ENCODE measurements at regions not wholly inside any gene's neighbourhood (a gene's known extent, or its start where the extent isn't known, plus 50 kb on each side); places are given as distances from the start of the nearest gene placed in this dataset.

GRCh38 chr3:16063603-16064002 lies 110.9 kb upstream of the GALNT15 start:
- TF ChIP-seq CTCF (IDR thresholded peaks at IDR 0.05) = no peak
- no peaks in the 10 kb centered on the region for H3K36me3 Mint-ChIP-seq
- H3K4me1 ChIP-seq (ENCODE audit: control insufficient read depth, insufficient read depth, low read length) = no peaks in the 10 kb centered on the region
- H3K4me3 ChIP-seq (ENCODE audit: low read length) = no peak overlapping the region
- no peak overlapping the region for H3K4me3 Mint-ChIP-seq
- peaks cover 11 to 14% of the 10 kb centered on the region in 2 donors for H3K27me3 Mint-ChIP-seq (ENCODE audit: low read depth in 2 of 2)
- WGBS (ENCODE audit: insufficient coverage) = 95% methylated on average over 2 of the region's 2 CpGs
- intact Hi-C loops (cut with micrococcal nuclease) = no loop called here
- H3K27ac Mint-ChIP-seq = no peak overlapping the region
- no peaks in the 10 kb centered on the region for H3K9me3 ChIP-seq (ENCODE audit: control insufficient read depth, insufficient read depth, low read length)
- no peak for DNase-seq
- no peaks in the 10 kb centered on the region for H3K9me3 Mint-ChIP-seq
- no peaks in the 10 kb centered on the region for H3K36me3 ChIP-seq (ENCODE audit: control insufficient read depth, insufficient read depth, low read length)
- H3K27ac ChIP-seq (ENCODE audit: low read length) = no peak overlapping the region
- H3K27me3 ChIP-seq (ENCODE audit: control insufficient read depth, insufficient read depth, low read length) = no peaks in the 10 kb centered on the region
- ATAC-seq = no peak
- H3K4me1 Mint-ChIP-seq = no peaks in the 10 kb centered on the region

- no peaks in the 10 kb centered on the region for H3K4me1 ChIP-seq (ENCODE audit: control insufficient read depth, insufficient read depth, low read length)
- peaks cover 11 to 14% of the 10 kb centered on the region in 2 donors for H3K27me3 Mint-ChIP-seq (ENCODE audit: low read depth in 2 of 2)
- no peak overlapping the region for H3K4me3 ChIP-seq (ENCODE audit: low read length)
- ATAC-seq (no peak), DNase-seq (no peak)
- TF ChIP-seq CTCF (IDR thresholded peaks at IDR 0.05) = no peak
- no peak overlapping the region for H3K27ac ChIP-seq (ENCODE audit: low read length)
- no peak overlapping the region for H3K4me3 Mint-ChIP-seq
- intact Hi-C loops (cut with micrococcal nuclease) = no loop called here
- 60% methylated on average over 3 of the region's 3 CpGs for WGBS (ENCODE audit: insufficient coverage)
- no peaks in the 10 kb centered on the region for H3K36me3 ChIP-seq (ENCODE audit: control insufficient read depth, insufficient read depth, low read length)
- no peaks in the 10 kb centered on the region for H3K9me3 Mint-ChIP-seq
- no peaks in the 10 kb centered on the region for H3K36me3 Mint-ChIP-seq
- H3K27me3 ChIP-seq (ENCODE audit: control insufficient read depth, insufficient read depth, low read length) = no peaks in the 10 kb centered on the region
- no peaks in the 10 kb centered on the region for H3K4me1 Mint-ChIP-seq
- no peak overlapping the region for H3K27ac Mint-ChIP-seq
- no peaks in the 10 kb centered on the region for H3K9me3 ChIP-seq (ENCODE audit: control insufficient read depth, insufficient read depth, low read length)
These were observed 109.7 kb upstream of the GALNT15 start for GRCh38 chr3:16064642-16065414.

DNA sequence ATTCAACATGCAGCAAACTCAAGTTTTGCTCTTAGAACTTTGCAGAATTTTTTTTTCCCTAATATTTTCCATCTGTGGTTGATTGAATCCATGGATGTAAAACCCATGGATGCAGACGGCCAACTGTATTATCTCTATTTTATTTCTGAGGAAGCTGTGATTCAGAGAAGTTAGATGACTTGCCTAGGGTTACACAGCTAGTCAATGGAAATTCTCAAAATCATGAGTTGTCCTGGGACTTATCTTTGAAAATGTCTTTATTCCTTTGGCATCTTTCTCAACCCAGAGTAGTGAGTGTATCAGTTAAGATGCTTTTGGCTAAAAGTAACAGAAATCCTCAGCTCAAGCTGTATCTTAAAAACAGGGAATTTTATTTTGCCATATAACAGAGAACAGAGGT lies 107.9 kb upstream of the GALNT15 start:
- Histone ChIP-seq H3K4me1 (ENCODE audit: control insufficient read depth, insufficient read depth, low read length) (no peaks in the 10 kb centered on the region), H3K9me3 (ENCODE audit: control insufficient read depth, insufficient read depth, low read length) (no peaks in the 10 kb centered on the region), H3K27ac (ENCODE audit: low read length) (no peak overlapping the region), H3K4me3 (ENCODE audit: low read length) (no peak overlapping the region), H3K36me3 (ENCODE audit: control insufficient read depth, insufficient read depth, low read length) (no peaks in the 10 kb centered on the region), H3K27me3 (ENCODE audit: control insufficient read depth, insufficient read depth, low read length) (no peaks in the 10 kb centered on the region)
- H3K9me3 Mint-ChIP-seq = no peaks in the 10 kb centered on the region
- intact Hi-C loops (cut with micrococcal nuclease) = no loop called here
- TF ChIP-seq CTCF (IDR thresholded peaks at IDR 0.05) = no peak
- H3K27me3 Mint-ChIP-seq (ENCODE audit: low read depth in 2 of 2) = peaks cover 7 to 11% of the 10 kb centered on the region in 2 donors
- ATAC-seq = no peak
- no peak overlapping the region for H3K4me3 Mint-ChIP-seq
- no peak for DNase-seq
- no peaks in the 10 kb centered on the region for H3K4me1 Mint-ChIP-seq
- no peak overlapping the region for H3K27ac Mint-ChIP-seq
- H3K36me3 Mint-ChIP-seq = no peaks in the 10 kb centered on the region
- WGBS (ENCODE audit: insufficient coverage) = 78% methylated on average over 1 of the region's 1 CpG

DNA sequence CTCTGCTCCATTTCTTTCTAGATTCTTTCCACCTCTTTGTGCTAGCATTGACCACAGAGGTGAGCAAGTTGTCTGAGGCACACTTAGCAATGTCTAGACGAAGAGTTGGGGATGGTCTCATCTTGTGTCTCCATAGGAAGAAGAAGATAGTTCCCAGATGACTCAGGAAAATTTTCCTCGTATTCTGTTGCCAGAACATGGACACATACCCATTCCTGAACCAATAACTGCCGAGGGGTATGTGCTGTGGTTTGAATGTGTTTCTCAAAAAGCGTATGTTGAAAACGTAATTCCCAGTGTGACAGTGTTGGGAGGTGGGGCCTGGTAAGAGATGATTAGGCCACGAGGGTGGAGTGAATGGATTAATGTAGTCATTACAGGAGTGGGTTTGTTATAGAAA lies 107.5 kb upstream of the GALNT15 start:
- no peak for TF ChIP-seq CTCF (IDR thresholded peaks at IDR 0.05)
- 85% methylated on average over 6 of the region's 6 CpGs for WGBS (ENCODE audit: insufficient coverage)
- H3K36me3 ChIP-seq (ENCODE audit: control insufficient read depth, insufficient read depth, low read length) = no peaks in the 10 kb centered on the region
- Mint-ChIP-seq H3K4me1 (no peaks in the 10 kb centered on the region), H3K9me3 (no peaks in the 10 kb centered on the region), H3K27ac (no peak overlapping the region), H3K4me3 (no peak overlapping the region), H3K36me3 (no peaks in the 10 kb centered on the region), H3K27me3 (ENCODE audit: low read depth in 2 of 2) (peaks cover 7 to 8% of the 10 kb centered on the region in 2 donors)
- ATAC-seq (no peak), DNase-seq (no peak)
- no peaks in the 10 kb centered on the region for H3K9me3 ChIP-seq (ENCODE audit: control insufficient read depth, insufficient read depth, low read length)
- H3K27ac ChIP-seq (ENCODE audit: low read length) = no peak overlapping the region
- no peaks in the 10 kb centered on the region for H3K4me1 ChIP-seq (ENCODE audit: control insufficient read depth, insufficient read depth, low read length)
- H3K4me3 ChIP-seq (ENCODE audit: low read length) = no peak overlapping the region
- intact Hi-C loops (cut with micrococcal nuclease) = no loop called here
- no peaks in the 10 kb centered on the region for H3K27me3 ChIP-seq (ENCODE audit: control insufficient read depth, insufficient read depth, low read length)
